ENCODE measurements at regions not wholly inside any gene's neighbourhood (a gene's known extent, or its start where the extent isn't known, plus 50 kb on each side); places are given as distances from the start of the nearest gene placed in this dataset.

- no peaks in the 10 kb centered on the region for H3K9me3 Mint-ChIP-seq
- H3K4me3 ChIP-seq (ENCODE audit: low read length): no peak overlapping the region
- 92% methylated on average over 4 of the region's 5 CpGs for WGBS, 2 experiments (ENCODE audit: insufficient coverage in 1 of 2, insufficient read length in 1 of 2)
These were observed 326.3 kb downstream of the BMP4 start for GRCh38 chr14:53630336-53630735.

GRCh38 chr14:53628732-53629430 is 327.7 kb downstream of the BMP4 start:
- Mint-ChIP-seq H3K9me3 (no peaks in the 10 kb centered on the region), H3K4me1 (no peaks in the 10 kb centered on the region), H3K27me3 (ENCODE audit: insufficient read depth) (no peaks in the 10 kb centered on the region), H3K36me3 (ENCODE audit: low read depth) (no peaks in the 10 kb centered on the region), H3K4me3 (no peak overlapping the region), H3K27ac (no peak overlapping the region)
- TF ChIP-seq CTCF (conservative IDR thresholded peaks at IDR 0.05): no peak
- no peak overlapping the region for H3K9ac ChIP-seq (ENCODE audit: extremely low read depth, low read length, poor library complexity, severe bottlenecking)
- 84 to 89% methylated on average over 4 to 6 of the region's 6 CpGs for WGBS, 2 experiments (ENCODE audit: insufficient coverage in 1 of 2, insufficient read length in 1 of 2)
- H3K4me3 ChIP-seq (ENCODE audit: low read length): no peak overlapping the region
- H3K9me3 ChIP-seq (ENCODE audit: control insufficient read depth, low read length): no peaks in the 10 kb centered on the region
- no peaks in the 10 kb centered on the region for H3K27me3 ChIP-seq (ENCODE audit: control insufficient read depth, insufficient read depth, low read length, poor library complexity, severe bottlenecking)
- no peaks in the 10 kb centered on the region for H3K36me3 ChIP-seq (ENCODE audit: control insufficient read depth, insufficient read depth, low read length)
- H3K27ac ChIP-seq (ENCODE audit: low read depth, low read length): no peak overlapping the region
- no peak for DNase-seq
- H3K4me1 ChIP-seq (ENCODE audit: control insufficient read depth, insufficient read depth, low read length): no peaks in the 10 kb centered on the region

More at GRCh38 chr14:53630336-53630735, 326.3 kb downstream of the BMP4 start:
- Histone ChIP-seq H3K4me1 (ENCODE audit: control insufficient read depth, insufficient read depth, low read length) (no peaks in the 10 kb centered on the region), H3K27ac (ENCODE audit: low read depth, low read length) (no peak overlapping the region), H3K9ac (ENCODE audit: extremely low read depth, low read length, poor library complexity, severe bottlenecking) (no peak overlapping the region), H3K9me3 (ENCODE audit: control insufficient read depth, low read length) (no peaks in the 10 kb centered on the region), H3K27me3 (ENCODE audit: control insufficient read depth, insufficient read depth, low read length, poor library complexity, severe bottlenecking) (no peaks in the 10 kb centered on the region), H3K36me3 (ENCODE audit: control insufficient read depth, insufficient read depth, low read length) (no peaks in the 10 kb centered on the region)
- DNase-seq: no peak
- Mint-ChIP-seq H3K27ac (no peak overlapping the region), H3K4me3 (no peak overlapping the region), H3K27me3 (ENCODE audit: insufficient read depth) (no peaks in the 10 kb centered on the region), H3K4me1 (no peaks in the 10 kb centered on the region), H3K36me3 (ENCODE audit: low read depth) (no peaks in the 10 kb centered on the region)
- no peak for TF ChIP-seq CTCF (conservative IDR thresholded peaks at IDR 0.05)

GRCh38 chr14:53628261-53628660 is 328.4 kb downstream of the BMP4 start:
- no peak overlapping the region for H3K9ac ChIP-seq (ENCODE audit: extremely low read depth, low read length, poor library complexity, severe bottlenecking)
- WGBS, 2 experiments (ENCODE audit: insufficient coverage in 1 of 2, insufficient read length in 1 of 2): 92% methylated on average over 1 of the region's 1 CpG; no CpG with 5 or more reads in 1 of the 2 experiments
- no peak overlapping the region for H3K27ac ChIP-seq (ENCODE audit: low read depth, low read length)
- H3K4me1 ChIP-seq (ENCODE audit: control insufficient read depth, insufficient read depth, low read length): no peaks in the 10 kb centered on the region
- TF ChIP-seq CTCF (conservative IDR thresholded peaks at IDR 0.05): no peak
- no peak for DNase-seq
- Mint-ChIP-seq H3K9me3 (no peaks in the 10 kb centered on the region), H3K36me3 (ENCODE audit: low read depth) (no peaks in the 10 kb centered on the region), H3K27ac (no peak overlapping the region), H3K4me3 (no peak overlapping the region), H3K27me3 (ENCODE audit: insufficient read depth) (no peaks in the 10 kb centered on the region), H3K4me1 (no peaks in the 10 kb centered on the region)
- no peak overlapping the region for H3K4me3 ChIP-seq (ENCODE audit: low read length)
- H3K36me3 ChIP-seq (ENCODE audit: control insufficient read depth, insufficient read depth, low read length): no peaks in the 10 kb centered on the region
- no peaks in the 10 kb centered on the region for H3K9me3 ChIP-seq (ENCODE audit: control insufficient read depth, low read length)
- no peaks in the 10 kb centered on the region for H3K27me3 ChIP-seq (ENCODE audit: control insufficient read depth, insufficient read depth, low read length, poor library complexity, severe bottlenecking)
